Stimulated activated CD4-positive, alpha-beta T cell treated with anti-CD3 and anti-CD28 coated beads, Interleukin-12 subunit alpha, Interleukin-12 subunit beta, amount 100 ng/mL, for 4 hours (primary cell): ENCODE measurements at regions not wholly inside any gene's neighbourhood (a gene's known extent, or its start where the extent isn't known, plus 50 kb on each side); places are given as distances from the start of the nearest gene placed in this dataset.
"Not testable (repeated sequence)": the region's sequence is repeated elsewhere in the genome, so short reads cannot be mapped to it uniquely, and the experiment has no call there.

Experiments used
- DNase-seq: peaks from one replicate; pipeline ENCODE4 v3.0.0-alpha.2; 2020

DNA sequence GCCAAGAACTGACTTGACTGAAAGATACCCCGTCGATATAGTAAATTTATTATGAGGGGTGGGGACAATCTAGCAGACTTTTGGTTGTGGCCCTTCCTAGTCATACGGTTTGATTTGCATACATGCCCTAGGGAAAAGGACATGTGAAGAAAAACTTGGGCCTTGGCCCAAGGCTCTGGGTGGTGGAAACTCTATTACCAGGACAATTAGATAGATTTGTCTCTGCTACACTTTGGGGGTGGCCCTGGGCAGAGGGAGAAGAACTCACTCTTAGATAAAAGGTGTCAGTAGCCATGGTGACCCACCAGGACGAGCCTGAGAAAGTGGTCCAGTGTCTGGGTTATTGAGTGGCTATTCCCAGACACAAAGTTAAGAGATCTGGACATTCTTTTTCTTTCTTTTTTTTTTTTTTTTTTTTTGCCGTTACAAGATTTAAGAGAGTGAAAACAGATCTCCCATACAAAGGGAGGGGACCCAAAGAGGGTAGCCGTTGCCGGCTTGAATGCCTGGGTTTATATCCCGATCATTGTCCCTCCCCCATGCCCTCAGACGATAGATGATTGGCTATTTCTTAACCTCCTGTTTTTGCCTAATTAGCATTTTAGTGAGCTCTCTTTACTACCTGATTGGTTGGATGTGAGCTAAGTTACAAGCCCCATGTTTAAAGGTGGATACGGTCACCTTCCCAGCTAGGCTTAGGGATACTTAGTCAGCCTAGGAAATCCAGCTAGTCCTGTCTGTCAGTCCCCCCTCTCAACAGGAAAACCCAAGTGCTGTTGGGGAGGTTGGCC lies 96.4 kb upstream of the SMAD3 start:
- no peak for DNase-seq

DNA sequence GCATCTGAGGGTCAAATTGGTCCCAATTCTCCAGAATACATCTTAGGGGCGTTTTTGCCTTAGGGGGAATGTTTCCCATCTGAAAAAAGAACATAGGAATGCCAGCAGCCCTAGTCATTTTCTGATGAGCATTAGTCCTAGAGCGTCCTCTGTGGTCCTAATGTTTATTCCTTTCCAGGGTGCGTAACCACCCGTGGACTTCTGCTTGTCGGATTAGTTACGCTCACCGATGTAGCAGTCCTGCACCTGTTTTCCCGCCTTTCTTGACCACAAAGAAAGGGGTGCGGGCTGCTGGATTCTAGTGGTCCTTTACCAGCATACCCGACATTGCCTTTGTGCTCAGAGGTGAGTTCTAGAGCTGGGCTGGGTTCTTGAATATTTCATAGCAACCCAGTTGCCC lies 91.3 kb upstream of the SMAD3 start:
- not testable (repeated sequence) for DNase-seq

DNA sequence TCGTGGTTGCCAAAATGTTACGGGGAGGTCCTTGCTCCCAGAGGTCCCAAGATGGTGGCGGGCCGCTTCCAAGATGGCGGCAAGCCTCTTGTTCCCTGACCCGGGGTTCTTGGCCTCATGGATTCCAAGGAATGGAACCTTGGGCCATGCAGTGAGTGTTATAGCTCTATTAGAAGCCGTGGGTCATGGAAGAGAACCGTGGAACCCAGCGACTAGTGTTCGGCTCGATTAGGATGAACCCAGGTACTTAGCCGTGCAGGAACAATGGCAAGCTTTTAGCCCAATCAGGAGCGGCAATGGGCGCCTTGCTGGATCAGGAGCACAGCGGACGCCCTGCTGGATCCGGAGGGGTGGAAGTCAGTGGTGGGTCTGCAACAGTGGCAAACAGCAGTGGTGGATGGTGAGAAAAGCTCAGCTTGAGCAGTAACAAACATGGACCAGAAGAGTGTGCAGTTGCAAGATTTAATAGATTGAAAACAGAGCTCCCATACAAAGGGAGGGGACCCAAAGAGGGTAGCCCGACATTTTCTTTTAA lies 89.2 kb upstream of the SMAD3 start:
- DNase-seq, result not testable (repeated sequence)

DNA sequence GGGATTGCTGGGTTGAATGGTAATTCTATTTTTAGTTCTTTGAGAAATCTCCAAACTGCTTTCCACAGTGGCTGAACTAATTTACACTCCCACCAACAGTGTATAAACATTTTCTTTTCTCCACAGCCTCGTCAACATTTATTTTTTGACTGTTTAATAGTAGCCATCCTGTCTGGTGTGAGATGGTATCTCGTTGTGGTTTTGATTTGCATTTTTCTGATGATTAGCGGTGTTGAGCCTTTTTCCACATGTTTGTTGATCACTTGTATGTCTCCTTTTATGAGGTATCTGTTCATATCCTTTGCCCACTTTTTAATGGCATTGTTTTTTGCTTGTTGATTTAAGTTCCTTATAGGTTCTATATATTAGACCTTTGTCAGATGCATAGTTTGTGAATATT lies 85.1 kb upstream of the SMAD3 start:
- not testable (repeated sequence) for DNase-seq

DNA sequence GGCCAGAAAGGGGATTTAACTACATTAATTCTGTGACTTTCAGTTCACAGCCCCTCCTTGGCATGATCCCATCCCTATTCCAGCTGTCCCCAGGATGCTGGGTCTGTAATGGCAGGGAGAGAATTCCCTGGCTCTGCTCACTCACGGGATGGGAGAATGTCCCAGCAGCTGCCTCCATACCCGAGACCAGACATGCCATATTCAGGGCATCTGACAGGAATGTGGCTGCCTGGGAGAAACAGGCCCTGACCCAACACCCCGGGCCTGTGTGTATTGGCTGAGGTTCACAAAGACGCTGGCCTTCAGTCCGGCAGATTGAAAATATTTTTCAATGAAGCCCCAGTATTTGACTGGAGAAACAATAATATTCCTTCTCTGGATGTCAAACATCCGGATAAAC lies 83.6 kb upstream of the SMAD3 start:
- no peak for DNase-seq

DNA sequence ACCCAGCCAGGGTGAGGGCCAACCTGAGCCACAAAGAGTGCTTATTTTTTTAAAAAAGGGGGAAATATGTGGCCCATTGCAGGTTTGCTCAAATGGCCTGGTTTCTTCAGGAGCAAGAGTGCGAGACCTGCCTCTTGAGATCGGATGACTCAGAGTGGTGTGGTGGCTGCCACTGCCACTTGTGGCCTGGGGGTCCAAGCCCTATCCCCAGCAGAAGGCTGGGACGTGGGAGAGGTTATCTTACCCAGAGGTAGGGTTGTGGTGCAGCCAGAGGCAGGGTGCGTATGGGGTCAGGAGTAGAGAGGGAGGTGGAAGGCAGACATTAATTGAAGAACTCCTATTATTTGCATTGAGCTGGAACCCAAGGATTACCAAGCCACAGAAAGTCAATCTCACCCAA lies 83.2 kb upstream of the SMAD3 start:
- no peak for DNase-seq

DNA sequence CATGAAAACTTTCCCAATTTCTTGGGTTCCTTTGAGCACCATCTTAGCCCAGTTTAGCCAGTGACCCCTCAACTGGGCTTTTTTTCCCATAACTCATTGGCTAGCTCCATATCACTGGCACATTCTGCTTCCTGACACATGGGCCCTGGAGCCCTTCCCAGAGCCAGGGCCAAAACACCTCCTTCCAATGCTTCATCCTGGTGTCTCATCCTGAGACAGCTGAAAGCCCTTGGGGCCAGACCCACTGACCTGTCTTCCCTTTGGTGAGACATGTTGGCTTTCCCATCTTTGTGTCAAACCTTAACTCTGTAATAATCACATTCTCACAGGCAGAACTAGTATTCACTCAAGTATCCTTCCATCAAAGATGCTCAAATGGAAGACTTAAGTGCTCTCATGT lies 82.6 kb upstream of the SMAD3 start:
- no peak for DNase-seq

DNA sequence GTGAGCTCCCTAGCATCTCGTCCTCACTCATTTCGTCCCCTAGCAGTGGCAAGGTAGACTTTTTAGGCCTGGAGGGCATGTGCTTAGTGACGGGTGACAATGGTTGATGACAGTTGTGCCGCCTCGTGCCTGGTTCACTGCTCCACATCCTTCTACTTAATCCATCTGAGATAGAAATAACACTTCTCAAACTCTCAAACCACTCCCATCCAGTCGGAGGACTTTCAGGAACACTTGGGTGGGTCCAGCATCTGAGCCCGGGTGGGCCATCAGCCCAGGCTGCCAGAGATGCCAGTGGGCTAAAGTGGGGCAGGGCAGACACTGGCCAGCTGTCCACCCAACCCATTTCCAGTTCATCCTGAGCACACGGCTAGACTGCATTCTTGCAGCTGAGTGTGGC lies 79.7 kb upstream of the SMAD3 start:
- DNase-seq, result no peak

DNA sequence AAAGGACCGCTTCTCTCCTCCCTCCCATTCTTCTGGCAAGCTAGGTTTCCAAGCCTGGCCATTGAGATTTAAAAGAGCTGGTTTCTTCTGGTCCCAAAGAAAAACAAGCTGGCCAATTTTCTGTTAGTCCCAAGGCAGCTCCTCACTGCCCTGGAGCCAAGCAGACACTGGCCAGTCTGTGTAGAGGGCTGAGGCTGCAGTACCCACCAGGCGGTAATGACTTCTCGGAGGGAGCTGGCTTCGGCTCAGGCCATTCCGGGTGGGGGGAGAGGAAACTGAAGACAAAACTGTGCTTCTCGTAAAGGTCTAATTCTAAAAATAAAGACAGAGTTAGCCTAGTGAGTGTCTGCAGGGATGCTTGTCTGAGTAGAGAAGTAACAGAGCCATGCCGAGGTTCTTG lies 78.5 kb upstream of the SMAD3 start:
- no peak for DNase-seq

DNA sequence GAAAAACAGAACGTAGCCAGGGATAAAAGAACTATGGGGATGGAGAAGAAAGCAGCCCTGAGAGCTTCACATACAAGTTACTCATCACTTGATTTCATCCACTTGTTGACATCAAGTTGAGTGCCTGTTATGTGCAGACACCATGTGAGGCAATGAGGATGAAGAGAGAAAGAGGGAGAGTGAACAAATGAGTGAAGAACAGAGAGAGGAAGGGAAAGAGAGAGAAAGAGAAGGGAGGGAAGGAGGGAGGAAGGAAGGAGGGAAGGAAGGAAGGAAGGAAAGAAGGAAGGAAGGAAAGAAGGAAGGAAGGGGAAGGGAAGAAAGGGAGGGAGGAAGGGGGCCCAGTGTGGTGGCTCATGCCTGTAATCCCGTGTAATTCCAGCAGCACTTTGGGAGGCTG lies 72.3 kb upstream of the SMAD3 start:
- no peak for DNase-seq

DNA sequence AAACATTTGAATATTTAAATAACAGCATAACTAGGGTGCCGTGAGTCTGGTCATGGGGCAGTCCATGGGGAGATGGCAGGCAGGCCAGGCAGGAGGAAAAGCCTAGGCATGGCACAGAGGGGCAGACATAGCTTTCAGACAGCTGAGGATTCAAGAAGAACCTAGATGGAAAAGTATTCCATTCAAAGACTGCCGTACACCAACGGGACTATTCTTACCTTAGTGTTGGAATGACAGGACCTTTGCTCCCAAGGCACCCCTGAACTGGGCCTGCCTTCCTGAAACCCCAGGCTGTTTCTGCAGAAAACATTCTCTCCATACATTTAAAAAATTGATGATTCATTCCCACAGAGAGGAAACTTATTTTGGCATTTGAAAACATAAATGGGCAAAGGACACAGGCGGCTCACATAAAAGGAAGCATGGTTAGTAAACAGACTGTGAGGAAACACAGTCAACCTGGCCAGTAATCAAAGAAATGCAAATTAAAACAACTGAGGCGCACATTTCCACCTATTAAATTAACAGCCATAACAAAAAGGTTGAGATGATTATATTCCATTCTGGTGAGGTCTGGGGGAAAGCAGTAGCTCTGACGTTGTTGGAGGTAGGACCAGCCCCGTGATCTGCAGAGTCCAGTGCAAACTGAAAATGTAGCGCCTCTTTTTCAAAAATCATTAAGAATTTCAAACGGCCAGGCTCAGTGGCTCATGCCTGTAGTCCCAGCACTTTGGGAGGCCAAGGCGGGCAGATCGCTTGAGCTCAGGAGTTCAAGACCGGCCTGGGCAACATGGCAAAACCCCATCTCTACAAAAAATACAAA lies 71.3 kb upstream of the SMAD3 start:
- no peak for DNase-seq

DNA sequence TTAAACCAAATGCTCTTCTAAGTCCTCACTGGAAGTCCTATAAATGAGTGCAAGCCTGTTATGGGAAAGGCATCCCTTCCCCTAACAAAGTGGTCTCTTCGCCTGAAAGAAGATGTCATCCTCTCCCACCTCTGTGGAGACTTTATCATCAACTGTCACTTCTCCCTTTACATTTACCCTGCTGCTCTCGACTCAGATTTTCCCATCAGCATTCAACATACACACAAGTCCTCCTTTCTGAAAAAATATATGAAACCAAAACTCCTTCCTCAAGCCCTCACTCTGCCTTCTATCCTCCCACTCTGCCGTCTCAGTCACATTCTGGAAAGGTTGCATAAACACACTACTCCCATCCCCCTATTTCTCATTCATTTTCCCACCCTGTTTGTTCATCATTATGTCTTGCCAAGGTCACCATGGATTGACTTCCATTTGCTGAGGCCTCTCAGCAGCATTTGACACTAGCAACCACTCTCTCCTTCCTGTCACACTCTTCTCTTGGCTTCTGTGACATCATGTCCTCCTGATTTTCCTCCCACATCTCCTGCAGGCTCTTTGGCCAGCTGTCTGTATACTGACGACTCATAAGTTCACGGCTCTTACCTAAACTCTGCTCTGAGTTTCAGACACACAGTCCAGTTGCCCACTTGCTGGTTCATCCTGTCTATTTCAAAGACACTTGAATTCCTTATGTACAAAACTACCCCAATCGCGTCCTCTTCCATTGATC lies 70.3 kb upstream of the SMAD3 start:
- no peak for DNase-seq

DNA sequence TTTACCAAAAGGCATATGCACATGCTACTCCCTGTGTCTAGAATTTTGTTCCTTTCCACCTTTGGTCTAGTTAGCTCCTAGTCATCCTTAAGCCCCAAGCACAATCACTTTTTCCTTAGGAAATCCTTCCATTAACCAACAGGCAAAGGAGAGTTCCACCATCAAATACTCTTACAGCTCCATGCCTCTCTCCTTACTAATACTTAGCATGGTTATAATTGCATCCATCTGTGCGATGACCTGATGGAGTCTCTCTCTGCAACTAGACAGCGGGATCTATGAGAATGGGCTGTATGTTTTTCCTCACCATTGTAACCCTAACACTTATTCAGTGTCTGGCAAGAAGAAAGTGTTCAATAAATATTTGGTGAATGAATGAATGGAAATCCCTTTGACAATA lies 69.3 kb upstream of the SMAD3 start:
- no peak for DNase-seq

DNA sequence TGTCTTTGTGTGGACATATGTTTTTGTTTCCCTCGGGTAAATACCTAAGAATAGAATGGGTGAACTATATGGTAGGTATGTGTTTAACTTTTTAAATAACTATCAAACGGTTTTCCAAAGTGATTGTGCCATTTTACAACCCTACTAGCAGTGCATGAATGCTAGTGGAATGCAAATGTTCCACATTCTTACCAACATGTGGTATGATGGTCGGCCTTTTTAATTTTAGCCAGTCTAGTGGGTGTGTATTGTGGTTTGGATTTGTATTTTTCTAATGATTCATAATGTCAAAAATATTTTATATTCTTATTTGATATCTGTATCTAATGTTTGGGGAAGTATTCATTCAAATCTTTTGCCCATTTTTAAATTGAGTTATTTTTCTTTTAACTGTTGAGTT lies 68.2 kb upstream of the SMAD3 start:
- DNase-seq, result no peak

DNA sequence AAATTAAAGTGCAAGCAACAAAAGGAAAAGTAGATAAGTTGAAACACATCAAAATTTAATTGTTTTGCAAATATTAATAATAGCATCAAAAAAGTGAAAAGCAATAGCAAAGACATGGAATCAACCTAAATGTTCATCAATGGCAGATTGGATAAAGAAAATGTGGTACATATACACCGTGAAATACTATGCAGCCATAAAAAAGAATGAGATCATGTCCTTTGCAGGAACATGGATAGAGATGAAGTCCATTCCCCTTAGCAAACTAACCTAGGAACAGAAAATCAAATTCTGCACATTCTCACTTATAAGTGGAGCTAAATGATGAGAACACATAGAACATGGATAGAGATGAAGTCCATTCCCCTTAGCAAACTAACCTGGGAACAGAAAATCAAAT lies 67.2 kb upstream of the SMAD3 start:
- not testable (repeated sequence) for DNase-seq

DNA sequence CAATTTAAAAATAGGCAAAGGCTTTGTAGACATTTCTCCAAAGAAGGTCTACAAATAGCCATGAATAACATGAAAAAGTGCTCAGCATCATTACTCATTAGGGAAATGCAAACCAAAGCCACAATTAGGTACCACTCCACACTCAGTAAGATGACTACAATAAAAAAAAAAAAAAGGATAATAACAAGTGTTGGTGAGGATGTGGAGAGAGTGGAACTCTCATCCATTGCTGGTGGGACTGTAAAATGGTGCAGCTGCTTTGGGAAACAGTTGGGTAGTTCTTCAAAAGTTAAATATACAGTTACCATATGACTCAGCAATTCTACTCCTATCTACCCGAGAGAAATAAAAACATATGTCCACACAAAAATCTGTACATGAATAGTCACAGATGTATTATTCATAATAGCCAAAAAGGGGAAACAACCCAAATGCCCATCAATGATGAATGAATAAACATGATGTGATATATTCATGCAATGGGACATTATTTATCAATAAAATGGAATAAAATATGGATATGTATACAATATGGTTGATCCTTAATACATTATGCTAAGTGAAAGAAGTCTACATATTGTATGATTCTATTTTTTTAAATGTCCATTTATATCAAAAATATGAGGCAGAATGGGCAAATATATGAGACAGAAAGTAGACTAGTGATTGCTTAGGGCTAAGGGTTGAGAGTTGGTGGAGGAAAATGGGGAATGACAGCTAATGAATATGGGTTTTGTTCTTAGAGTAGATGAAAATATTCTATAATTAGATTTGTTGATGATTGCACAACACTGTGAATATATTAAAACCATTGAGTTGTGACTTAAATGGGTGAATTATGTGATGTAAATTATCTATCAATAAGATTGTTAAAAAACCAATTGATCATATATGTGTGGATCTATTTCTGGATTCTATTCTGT lies 66.1 kb upstream of the SMAD3 start:
- DNase-seq, result no peak

DNA sequence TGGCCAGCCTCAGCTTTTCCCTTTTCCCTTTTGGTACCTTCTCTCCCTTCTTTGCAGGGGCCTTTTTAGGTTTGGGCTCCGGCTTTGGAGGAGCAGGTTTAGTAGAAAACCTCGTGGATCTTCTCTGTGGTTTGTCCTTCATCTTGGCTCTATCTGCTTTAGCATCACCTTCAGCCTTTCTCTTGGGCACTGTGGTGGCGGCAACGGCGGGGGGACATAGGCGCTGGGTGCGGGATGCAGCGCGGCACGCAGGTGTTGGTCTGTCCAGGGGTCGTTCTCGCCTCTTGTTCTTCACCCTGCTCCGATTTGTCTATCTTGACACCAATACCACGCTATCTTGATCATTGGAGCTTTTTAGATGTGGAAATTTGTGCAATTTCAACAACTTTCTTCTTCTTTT lies 64.5 kb upstream of the SMAD3 start:
- DNase-seq, result no peak

DNA sequence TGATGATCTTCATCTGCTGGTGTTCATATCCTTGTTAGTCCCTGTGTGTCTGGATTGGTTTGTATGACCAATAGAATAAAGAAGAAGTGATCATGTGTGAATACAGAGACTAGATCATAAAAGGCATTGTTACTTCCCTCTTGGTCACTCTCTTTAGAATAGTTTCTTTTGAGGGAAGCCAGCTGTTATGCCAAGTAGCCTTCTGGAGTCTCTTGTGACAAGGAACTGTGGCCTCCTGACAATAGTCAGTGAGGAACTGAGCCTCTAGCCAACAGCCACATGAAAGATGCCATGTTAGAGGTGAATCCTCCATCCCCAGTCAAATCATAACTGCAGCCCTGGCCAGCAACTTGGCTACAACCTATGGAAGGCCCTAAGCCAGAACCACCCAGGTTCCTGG lies 63.0 kb upstream of the SMAD3 start:
- DNase-seq, result no peak

DNA sequence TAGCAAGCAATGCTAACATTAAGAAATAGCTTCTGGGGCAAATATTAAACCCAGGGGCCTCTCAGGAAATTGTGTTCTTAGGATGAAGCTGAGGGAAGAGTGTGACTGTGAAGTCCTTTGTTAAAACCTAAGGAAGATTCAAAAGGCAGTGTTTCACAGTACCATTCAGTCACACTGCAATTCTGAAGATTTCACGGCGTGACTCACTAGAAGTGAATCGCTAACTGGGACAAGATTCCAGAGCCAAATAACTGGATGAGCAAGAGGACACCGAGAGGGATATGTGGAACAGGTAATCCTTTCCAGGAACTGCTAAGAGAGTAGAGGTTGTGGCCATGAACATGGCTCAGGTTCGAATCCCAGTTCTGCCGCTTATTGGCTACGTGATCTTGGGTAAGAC lies 61.8 kb upstream of the SMAD3 start:
- no peak for DNase-seq

DNA sequence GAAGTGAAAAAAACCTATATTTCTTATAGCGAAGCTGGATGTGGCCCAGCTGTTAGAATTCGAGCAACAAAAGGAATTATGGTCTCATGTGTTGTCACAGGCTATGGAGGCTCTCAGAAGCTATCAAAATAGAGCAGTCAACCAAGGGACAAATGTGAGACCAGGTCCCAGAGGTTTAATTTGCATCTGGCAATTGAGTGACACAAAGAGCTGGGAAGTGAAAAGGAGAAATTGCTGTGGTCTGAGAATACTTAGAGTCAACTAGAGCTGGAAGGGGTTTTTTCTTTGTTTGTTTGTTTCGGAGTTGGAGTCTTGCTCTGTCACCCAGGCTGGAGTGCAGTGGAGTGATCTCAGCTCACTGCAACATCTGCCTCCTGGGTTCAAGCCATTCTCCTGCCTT lies 61.3 kb upstream of the SMAD3 start:
- DNase-seq, result no peak

DNA sequence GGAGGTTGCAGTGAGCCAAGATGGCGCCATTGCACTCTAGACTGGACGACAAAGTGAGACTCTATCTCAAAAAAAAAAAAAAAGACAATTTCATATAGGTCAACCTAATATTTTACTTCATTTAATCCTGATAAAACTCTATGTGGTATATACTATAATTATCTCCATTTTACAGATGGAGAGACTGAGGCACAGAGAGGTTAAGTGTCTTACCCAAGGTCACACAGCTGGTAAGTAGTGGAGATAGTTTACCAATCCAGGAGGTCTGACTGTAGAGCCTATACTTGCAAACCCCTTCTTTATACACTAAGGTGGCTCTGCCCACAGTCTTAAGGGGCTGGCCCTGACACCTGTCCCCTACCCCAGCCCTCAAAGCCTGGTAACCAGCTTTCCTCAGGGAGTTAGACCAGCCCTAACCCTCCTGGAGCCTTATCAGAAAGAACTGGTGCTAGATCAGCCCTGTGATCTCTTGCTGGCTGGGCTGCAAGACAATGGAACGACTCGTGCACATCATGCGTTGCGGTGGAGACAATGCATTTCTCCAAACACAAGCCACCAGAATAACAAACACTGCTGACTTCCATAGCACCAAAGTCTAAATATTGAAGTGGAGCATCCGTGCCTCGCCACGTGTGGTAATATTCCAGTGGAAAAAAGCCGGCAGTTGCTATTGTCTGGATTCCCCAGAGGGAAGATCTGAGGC lies 60.0 kb upstream of the SMAD3 start:
- DNase-seq, result no peak
